ENCODE measurements at regions not wholly inside any gene's neighbourhood (a gene's known extent, or its start where the extent isn't known, plus 50 kb on each side); places are given as distances from the start of the nearest gene placed in this dataset.

- TF ChIP-seq CTCF (conservative IDR thresholded peaks at IDR 0.05; ENCODE audit: low read depth, low read length) = no peak
These were observed 58.0 kb upstream of the ZNF804A start for GRCh38 chr2:184540246-184540789.

GRCh38 chr2:184541591-184541990 is 56.7 kb upstream of the ZNF804A start:
- DNase-seq (ENCODE audit: low read depth) = no peak
- H3K4me3 ChIP-seq (ENCODE audit: low read depth, low read length) = no peak overlapping the region
- TF ChIP-seq CTCF (conservative IDR thresholded peaks at IDR 0.05; ENCODE audit: low read depth, low read length) = no peak

More at GRCh38 chr2:184540246-184540789, 58.0 kb upstream of the ZNF804A start:
- no peak overlapping the region for H3K4me3 ChIP-seq (ENCODE audit: low read depth, low read length)
- DNase-seq (ENCODE audit: low read depth) = no peak

- DNase-seq (ENCODE audit: low read depth) = no peak
- TF ChIP-seq CTCF (conservative IDR thresholded peaks at IDR 0.05; ENCODE audit: low read depth, low read length) = no peak
- no peak overlapping the region for H3K4me3 ChIP-seq (ENCODE audit: low read depth, low read length)
These were observed 54.5 kb upstream of the ZNF804A start for GRCh38 chr2:184543832-184544231.

Measured in epithelial cell of proximal tubule (primary cell).